ENCODE measurements at regions not wholly inside any gene's neighbourhood (a gene's known extent, or its start where the extent isn't known, plus 50 kb on each side); places are given as distances from the start of the nearest gene placed in this dataset.

DNA sequence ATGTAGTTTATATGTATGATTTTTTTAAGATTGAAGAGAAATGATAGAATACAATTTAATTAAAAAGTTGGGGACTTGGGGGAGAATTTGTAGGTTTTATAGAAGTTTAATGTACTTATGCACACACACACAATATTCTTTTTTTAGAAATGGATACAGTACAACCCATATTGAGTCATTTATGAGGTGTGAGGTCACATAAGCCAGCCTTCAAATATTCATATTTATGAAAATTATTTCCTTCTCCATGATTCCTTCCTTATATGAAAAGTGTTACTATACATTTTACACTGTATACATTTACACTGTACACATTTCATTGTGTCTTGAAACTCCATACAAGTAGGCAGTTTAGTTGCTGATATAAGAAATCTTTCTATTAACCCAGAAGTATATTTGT lies 96.2 kb upstream of the CHODL start:
- no peak for ATAC-seq (ENCODE audit: low FRiP score in 2 of 2)
- Histone ChIP-seq H3K9me3 (no peaks in the 10 kb centered on the region), H3K27ac (no peak overlapping the region), H3K4me3 (no peak overlapping the region), H3K36me3 (no peaks in the 10 kb centered on the region), H3K4me1 (no peaks in the 10 kb centered on the region), H3K27me3 (no peaks in the 10 kb centered on the region)
- DNase-seq = no peak
- no peak for TF ChIP-seq POLR2AphosphoS5 (IDR thresholded peaks at IDR 0.05)
- no peak for TF ChIP-seq EP300 (IDR thresholded peaks at IDR 0.05)
- no peak for TF ChIP-seq POLR2A (IDR thresholded peaks at IDR 0.05)
- TF ChIP-seq, protein P1, sequence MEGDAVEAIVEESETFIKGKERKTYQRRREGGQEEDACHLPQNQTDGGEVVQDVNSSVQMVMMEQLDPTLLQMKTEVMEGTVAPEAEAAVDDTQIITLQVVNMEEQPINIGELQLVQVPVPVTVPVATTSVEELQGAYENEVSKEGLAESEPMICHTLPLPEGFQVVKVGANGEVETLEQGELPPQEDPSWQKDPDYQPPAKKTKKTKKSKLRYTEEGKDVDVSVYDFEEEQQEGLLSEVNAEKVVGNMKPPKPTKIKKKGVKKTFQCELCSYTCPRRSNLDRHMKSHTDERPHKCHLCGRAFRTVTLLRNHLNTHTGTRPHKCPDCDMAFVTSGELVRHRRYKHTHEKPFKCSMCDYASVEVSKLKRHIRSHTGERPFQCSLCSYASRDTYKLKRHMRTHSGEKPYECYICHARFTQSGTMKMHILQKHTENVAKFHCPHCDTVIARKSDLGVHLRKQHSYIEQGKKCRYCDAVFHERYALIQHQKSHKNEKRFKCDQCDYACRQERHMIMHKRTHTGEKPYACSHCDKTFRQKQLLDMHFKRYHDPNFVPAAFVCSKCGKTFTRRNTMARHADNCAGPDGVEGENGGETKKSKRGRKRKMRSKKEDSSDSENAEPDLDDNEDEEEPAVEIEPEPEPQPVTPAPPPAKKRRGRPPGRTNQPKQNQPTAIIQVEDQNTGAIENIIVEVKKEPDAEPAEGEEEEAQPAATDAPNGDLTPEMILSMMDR (IDR thresholded peaks at IDR 0.05) = no peak

DNA sequence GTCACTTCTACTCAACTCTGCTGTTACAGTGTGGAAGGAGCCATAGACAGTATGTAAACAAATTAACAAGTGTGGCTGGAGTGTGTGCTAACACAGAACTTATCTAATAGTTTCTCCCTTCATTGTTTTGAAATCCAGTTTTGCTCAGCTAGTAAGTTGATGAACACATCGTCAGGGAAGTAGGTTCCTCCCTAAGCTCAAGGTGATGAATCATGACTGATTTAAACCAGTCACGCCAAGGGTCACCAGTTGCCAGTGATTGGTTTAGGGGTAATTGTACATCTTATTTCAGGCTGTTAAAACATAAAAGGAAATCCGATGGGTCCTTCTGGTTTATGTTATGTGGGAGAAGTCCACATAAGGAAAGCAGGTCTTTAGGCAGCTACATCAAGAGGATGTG lies 97.0 kb upstream of the CHODL start:
- Histone ChIP-seq H3K4me1 (no peaks in the 10 kb centered on the region), H3K9me3 (no peaks in the 10 kb centered on the region), H3K27me3 (no peaks in the 10 kb centered on the region), H3K4me3 (no peak overlapping the region), H3K36me3 (no peaks in the 10 kb centered on the region), H3K27ac (no peak overlapping the region)
- WGBS, 2 donors = 60 to 75% methylated on average over 3 of the region's 3 CpGs
- DNase-seq = no peak
- no peak for ATAC-seq (ENCODE audit: low FRiP score in 2 of 2)
- no peak for TF ChIP-seq EP300 (IDR thresholded peaks at IDR 0.05)

DNA sequence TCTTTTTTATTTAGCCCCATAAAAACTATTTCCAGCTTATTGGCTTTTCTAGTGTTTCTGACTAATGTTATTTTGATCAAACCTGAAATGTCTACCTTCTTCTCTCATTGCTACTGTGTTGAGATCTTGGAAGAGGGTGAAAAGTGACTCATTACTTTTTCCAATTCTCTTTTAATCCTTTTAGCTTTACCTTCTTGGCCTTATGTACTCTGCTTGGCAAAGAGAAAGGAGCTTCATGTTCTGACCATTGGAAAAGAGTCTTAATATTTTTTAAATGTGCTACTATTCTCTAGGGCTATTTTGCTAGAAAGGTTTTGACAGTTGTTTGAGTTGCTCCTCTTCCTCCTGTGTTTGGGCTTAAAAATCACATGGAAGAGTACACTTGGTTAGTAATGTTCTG lies 97.8 kb upstream of the CHODL start:
- no peaks in the 10 kb centered on the region for H3K27me3 ChIP-seq
- no peak overlapping the region for H3K4me3 ChIP-seq
- no peaks in the 10 kb centered on the region for H3K4me1 ChIP-seq
- no peak overlapping the region for H3K27ac ChIP-seq
- no peaks in the 10 kb centered on the region for H3K9me3 ChIP-seq
- DNase-seq (no peak), ATAC-seq (ENCODE audit: low FRiP score in 2 of 2) (no peak)
- no peak for TF ChIP-seq POLR2AphosphoS5 (IDR thresholded peaks at IDR 0.05)
- TF ChIP-seq POLR2A (IDR thresholded peaks at IDR 0.05) = no peak
- TF ChIP-seq EP300 (IDR thresholded peaks at IDR 0.05) = no peak
- TF ChIP-seq, protein P1 (IDR thresholded peaks at IDR 0.05) = no peak
- H3K36me3 ChIP-seq = no peaks in the 10 kb centered on the region

DNA sequence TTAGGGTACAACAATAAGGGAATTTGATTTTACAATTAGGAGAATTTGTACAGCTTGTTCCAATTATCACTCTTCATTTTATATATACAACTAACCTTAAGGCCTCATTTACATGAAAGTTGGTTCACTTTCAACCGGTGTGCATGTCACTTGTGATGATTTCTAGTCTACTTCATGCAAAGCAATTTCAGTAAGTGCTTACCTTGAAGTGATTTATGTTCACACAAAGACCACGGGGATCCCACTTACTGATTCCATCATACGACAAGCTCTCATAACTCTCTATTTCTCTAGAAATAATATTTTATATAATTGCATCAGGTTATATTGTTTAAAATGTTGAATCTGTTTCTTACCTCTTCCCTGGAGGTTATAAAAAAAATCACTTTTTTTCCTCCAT lies 100.3 kb upstream of the CHODL start:
- H3K36me3 ChIP-seq = no peaks in the 10 kb centered on the region

DNA sequence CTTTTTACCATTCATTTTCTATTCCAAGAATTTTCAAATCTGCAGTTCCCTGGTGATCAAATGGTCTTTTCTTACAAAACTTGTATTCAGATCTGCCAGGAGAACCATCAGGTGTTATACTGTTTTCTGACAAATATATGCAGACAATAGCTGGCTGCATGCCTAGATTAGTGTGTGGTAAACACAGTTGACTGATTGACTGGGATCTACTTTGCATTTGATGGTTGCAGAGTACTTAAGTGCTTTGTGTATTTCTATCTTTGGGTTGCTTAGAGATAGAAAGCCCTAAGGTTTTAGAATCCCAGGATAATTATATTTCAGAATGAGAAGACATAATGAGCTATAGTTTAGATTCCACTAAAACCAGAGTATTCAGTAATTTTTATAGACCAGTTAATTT lies 102.0 kb upstream of the CHODL start:
- DNase-seq (no peak), ATAC-seq (ENCODE audit: low FRiP score in 2 of 2) (no peak)
- TF ChIP-seq POLR2A (IDR thresholded peaks at IDR 0.05) = no peak
- TF ChIP-seq POLR2AphosphoS5 (IDR thresholded peaks at IDR 0.05) = no peak
- TF ChIP-seq EP300 (IDR thresholded peaks at IDR 0.05) = no peak
- TF ChIP-seq, protein P1 (IDR thresholded peaks at IDR 0.05) = no peak
- no peaks in the 10 kb centered on the region for H3K9me3 ChIP-seq
- no peaks in the 10 kb centered on the region for H3K36me3 ChIP-seq
- H3K27ac ChIP-seq = no peak overlapping the region
- no peaks in the 10 kb centered on the region for H3K4me1 ChIP-seq
- no peak overlapping the region for H3K4me3 ChIP-seq
- no peaks in the 10 kb centered on the region for H3K27me3 ChIP-seq

More for the DNA sequence above, 100.3 kb upstream of the CHODL start:
- Histone ChIP-seq H3K27me3 (no peaks in the 10 kb centered on the region), H3K4me3 (no peak overlapping the region), H3K9me3 (no peaks in the 10 kb centered on the region), H3K27ac (no peak overlapping the region), H3K4me1 (no peaks in the 10 kb centered on the region)
- DNase-seq (no peak), ATAC-seq (ENCODE audit: low FRiP score in 2 of 2) (no peak)
- WGBS, 2 donors = 85 to 86% methylated on average over 3 of the region's 3 CpGs
- TF ChIP-seq POLR2AphosphoS5 (IDR thresholded peaks at IDR 0.05) = no peak
- TF ChIP-seq, protein P1 (IDR thresholded peaks at IDR 0.05) = no peak
- no peak for TF ChIP-seq POLR2A (IDR thresholded peaks at IDR 0.05)
- TF ChIP-seq EP300 (IDR thresholded peaks at IDR 0.05) = no peak

All from upper lobe of left lung (tissue), 6 donors.